ENCODE measurements at regions not wholly inside any gene's neighbourhood (a gene's known extent, or its start where the extent isn't known, plus 50 kb on each side); places are given as distances from the start of the nearest gene placed in this dataset.

- no TSS peak for BruUV-seq (replicated peaks)
- H3K4me1 ChIP-seq (ENCODE audit: insufficient read depth, low read length, poor library complexity, severe bottlenecking) = no peaks in the 10 kb centered on the region
- ChIA-PET POLR2A (interaction anchor here (0.6 kb wide), 1 partner anchor 112 kb away, joined by 3 read pairs; no protein-coding TSS in a partner anchor), CTCF (ENCODE audit: unreplicated experiment) (no interaction called here)
- no peak overlapping the region for H2AFZ ChIP-seq (ENCODE audit: low read length)
- H3K9me2 ChIP-seq (ENCODE audit: insufficient read depth, low read length) = no peaks in the 10 kb centered on the region
- intact Hi-C loops (cut with micrococcal nuclease; ENCODE audit: unreplicated experiment) = loop anchor here (10.0 kb wide), 1 partner anchor 737 kb away; no protein-coding TSS in a partner anchor
- no peak overlapping the region for H3K4me3 ChIP-seq (ENCODE audit: low read depth, low read length, poor library complexity, severe bottlenecking)
- no peaks in the 10 kb centered on the region for H3K79me2 ChIP-seq (ENCODE audit: insufficient read depth, low read depth, low read length)
- no peaks in the 10 kb centered on the region for H3K36me3 ChIP-seq (ENCODE audit: insufficient read depth, low read length)
- H3K27ac ChIP-seq (ENCODE audit: low read depth, low read length, poor library complexity, severe bottlenecking) = no peak overlapping the region
- no peak for DNase-seq (ENCODE audit: low spot score)
- H3K9me3 ChIP-seq (ENCODE audit: low read length) = no peaks in the 10 kb centered on the region
- no peak for TF ChIP-seq EZH2phosphoT487 (IDR thresholded peaks at IDR 0.05; ENCODE audit: borderline replicate concordance, low read depth, low read length)
- TF ChIP-seq, protein P1, sequence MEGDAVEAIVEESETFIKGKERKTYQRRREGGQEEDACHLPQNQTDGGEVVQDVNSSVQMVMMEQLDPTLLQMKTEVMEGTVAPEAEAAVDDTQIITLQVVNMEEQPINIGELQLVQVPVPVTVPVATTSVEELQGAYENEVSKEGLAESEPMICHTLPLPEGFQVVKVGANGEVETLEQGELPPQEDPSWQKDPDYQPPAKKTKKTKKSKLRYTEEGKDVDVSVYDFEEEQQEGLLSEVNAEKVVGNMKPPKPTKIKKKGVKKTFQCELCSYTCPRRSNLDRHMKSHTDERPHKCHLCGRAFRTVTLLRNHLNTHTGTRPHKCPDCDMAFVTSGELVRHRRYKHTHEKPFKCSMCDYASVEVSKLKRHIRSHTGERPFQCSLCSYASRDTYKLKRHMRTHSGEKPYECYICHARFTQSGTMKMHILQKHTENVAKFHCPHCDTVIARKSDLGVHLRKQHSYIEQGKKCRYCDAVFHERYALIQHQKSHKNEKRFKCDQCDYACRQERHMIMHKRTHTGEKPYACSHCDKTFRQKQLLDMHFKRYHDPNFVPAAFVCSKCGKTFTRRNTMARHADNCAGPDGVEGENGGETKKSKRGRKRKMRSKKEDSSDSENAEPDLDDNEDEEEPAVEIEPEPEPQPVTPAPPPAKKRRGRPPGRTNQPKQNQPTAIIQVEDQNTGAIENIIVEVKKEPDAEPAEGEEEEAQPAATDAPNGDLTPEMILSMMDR (conservative IDR thresholded peaks at IDR 0.05; ENCODE audit: low read length) = no peak
- no peak overlapping the region for H3K4me2 ChIP-seq (ENCODE audit: low read length)
- no peaks in the 10 kb centered on the region for H4K20me1 ChIP-seq (ENCODE audit: insufficient read depth, low read length)
Observed at GRCh38 chr3:86562090-86562489, 428.9 kb downstream of the VGLL3 start.

- Histone ChIP-seq H2AFZ (ENCODE audit: low read length) (no peak overlapping the region), H3K36me3 (ENCODE audit: insufficient read depth, low read length) (no peaks in the 10 kb centered on the region), H3K9me2 (ENCODE audit: insufficient read depth, low read length) (no peaks in the 10 kb centered on the region), H3K27ac (ENCODE audit: low read depth, low read length, poor library complexity, severe bottlenecking) (no peak overlapping the region), H3K79me2 (ENCODE audit: insufficient read depth, low read depth, low read length) (no peaks in the 10 kb centered on the region), H4K20me1 (ENCODE audit: insufficient read depth, low read length) (no peaks in the 10 kb centered on the region), H3K4me3 (ENCODE audit: low read depth, low read length, poor library complexity, severe bottlenecking) (no peak overlapping the region), H3K9me3 (ENCODE audit: low read length) (no peaks in the 10 kb centered on the region), H3K4me1 (ENCODE audit: insufficient read depth, low read length, poor library complexity, severe bottlenecking) (no peaks in the 10 kb centered on the region), H3K4me2 (ENCODE audit: low read length) (no peak overlapping the region)
- no TSS peak for BruUV-seq (replicated peaks)
- no peak for DNase-seq (ENCODE audit: low spot score)
- ChIA-PET POLR2A (no interaction called here), CTCF (ENCODE audit: unreplicated experiment) (no interaction called here)
- TF ChIP-seq EZH2phosphoT487 (IDR thresholded peaks at IDR 0.05; ENCODE audit: borderline replicate concordance, low read depth, low read length) = no peak
- TF ChIP-seq, protein P1 (conservative IDR thresholded peaks at IDR 0.05; ENCODE audit: low read length) = no peak
- intact Hi-C loops (cut with micrococcal nuclease; ENCODE audit: unreplicated experiment) = loop anchor here (10.0 kb wide), 1 partner anchor 736 kb away; no protein-coding TSS in a partner anchor
Observed at GRCh38 chr3:86561215-86561614, 429.7 kb downstream of the VGLL3 start.

DNA sequence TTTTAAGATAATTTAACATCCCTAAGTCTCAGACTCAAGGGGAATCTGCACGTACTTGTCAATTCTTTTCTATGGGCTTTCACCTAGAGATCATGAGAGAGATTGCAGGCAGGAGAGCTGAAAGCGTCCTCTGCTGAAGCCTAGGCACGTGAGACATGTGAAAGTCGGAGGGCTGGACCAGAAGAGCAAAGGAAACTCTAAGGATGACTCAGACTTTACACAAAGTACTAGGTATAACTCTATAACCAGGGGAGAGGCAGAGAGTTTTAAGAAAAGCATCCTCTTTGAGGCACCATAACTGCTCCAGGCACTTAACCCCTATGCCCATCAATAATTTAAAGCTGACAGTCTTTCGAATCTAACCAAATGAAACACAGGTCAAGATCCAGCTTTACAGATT, 436.6 kb downstream of the VGLL3 start:
- Histone ChIP-seq H2AFZ (ENCODE audit: low read length) (no peak overlapping the region), H3K79me2 (ENCODE audit: insufficient read depth, low read depth, low read length) (no peaks in the 10 kb centered on the region), H3K27ac (ENCODE audit: low read depth, low read length, poor library complexity, severe bottlenecking) (no peak overlapping the region), H3K9me2 (ENCODE audit: insufficient read depth, low read length) (no peaks in the 10 kb centered on the region), H3K4me2 (ENCODE audit: low read length) (no peak overlapping the region), H4K20me1 (ENCODE audit: insufficient read depth, low read length) (no peaks in the 10 kb centered on the region), H3K4me3 (ENCODE audit: low read depth, low read length, poor library complexity, severe bottlenecking) (no peak overlapping the region), H3K9me3 (ENCODE audit: low read length) (no peaks in the 10 kb centered on the region), H3K4me1 (ENCODE audit: insufficient read depth, low read length, poor library complexity, severe bottlenecking) (no peaks in the 10 kb centered on the region), H3K36me3 (ENCODE audit: insufficient read depth, low read length) (no peaks in the 10 kb centered on the region)
- no peak for DNase-seq (ENCODE audit: low spot score)
- ChIA-PET CTCF (ENCODE audit: unreplicated experiment) (no interaction called here), POLR2A (interaction anchor here (1.3 kb wide), 1 partner anchor 24 kb away, joined by 3 read pairs; no protein-coding TSS in a partner anchor)
- intact Hi-C loops (cut with micrococcal nuclease; ENCODE audit: unreplicated experiment) = no loop called here
- TF ChIP-seq, protein P1 (conservative IDR thresholded peaks at IDR 0.05; ENCODE audit: low read length) = no peak
- TF ChIP-seq EZH2phosphoT487 (IDR thresholded peaks at IDR 0.05; ENCODE audit: borderline replicate concordance, low read depth, low read length) = no peak
- no TSS peak for BruUV-seq (replicated peaks)

Measured in OCI-LY7 (cell line).